ENCODE measurements at regions not wholly inside any gene's neighbourhood (a gene's known extent, or its start where the extent isn't known, plus 50 kb on each side); places are given as distances from the start of the nearest gene placed in this dataset.

DNA sequence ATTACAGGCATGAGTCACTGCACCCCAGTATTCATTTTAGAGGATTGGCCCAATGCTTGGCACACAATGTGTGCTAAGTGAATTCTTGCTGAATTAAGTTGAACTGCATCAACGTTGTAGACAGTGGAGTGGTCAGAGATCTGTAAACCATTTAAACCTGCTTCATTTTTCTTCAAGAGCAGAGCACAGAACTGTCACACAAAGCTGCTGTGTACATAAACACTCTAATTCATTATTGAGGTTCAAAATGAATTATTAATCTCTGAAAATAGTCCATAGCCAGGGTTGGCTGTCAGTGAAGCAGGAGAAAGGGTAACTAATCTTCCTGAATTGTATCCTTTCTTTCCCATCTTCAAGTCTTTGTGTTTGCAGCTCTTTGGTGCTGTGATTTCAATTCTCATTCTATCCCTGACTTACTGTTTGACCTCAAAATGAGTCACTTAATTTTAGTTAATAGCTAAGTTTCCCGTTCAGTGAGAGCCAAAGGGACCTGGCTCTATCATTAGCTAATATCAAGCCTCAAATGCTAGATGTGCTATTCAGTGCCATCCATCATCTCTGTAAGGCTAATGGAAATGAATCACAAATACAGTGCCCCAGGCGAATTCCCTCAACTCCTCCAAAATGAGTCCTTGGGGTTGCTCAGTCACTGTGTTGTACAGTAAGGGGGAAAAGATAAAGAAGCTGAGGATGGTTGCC lies 77.0 kb upstream of the TSC22D1 start (continued):
- TF ChIP-seq STAT5B (CRISPR knock-in tag; IDR thresholded peaks at IDR 0.05) (no peak), ARHGAP35 (IDR thresholded peaks at IDR 0.05; ENCODE audit: partially characterized antibody) (no peak)

DNA sequence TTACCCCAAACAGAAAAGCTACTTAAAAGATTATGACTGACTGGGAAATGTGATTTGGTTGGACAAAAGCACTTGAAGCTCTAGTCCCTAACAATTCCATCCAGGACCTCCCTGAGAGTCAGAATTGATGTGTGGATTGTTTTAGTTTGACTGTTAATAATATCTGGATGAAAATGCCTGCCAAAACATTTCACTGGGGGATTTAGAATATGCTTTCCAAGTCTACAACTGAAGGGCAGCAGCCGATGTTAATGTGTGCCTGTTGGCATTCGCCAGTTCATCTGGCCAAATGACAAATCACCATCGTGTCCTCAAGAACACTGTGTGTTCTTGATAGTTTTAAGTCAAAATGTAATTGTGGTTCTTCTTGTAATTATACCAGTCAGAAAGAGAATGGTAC lies 76.0 kb upstream of the TSC22D1 start:
- no peak overlapping the region for H3K4me3 ChIP-seq
- in situ Hi-C loops (cut with MboI) = no loop called here
- FAIRE-seq (no peak), DNase-seq (ENCODE audit: extremely low read depth in 1 of 4, low spot score in 3 of 4) (no peak), ATAC-seq (no peak)
- POLR2A ChIA-PET = interaction anchor here (0.8 kb wide), 1 partner anchor 9 kb away, joined by 3 read pairs; no protein-coding TSS in a partner anchor
- H3K9me3 ChIP-seq (replicated peaks; ENCODE audit: control insufficient read depth, insufficient read depth, low read depth, low read length) = no peaks in the 10 kb centered on the region
- intact Hi-C loops (cut with micrococcal nuclease) = no loop called here
- H3K4me2 ChIP-seq (ENCODE audit: insufficient read depth, low read length) = no peak overlapping the region
- 2% methylated on average over 3 of the region's 3 CpGs for WGBS (ENCODE audit: insufficient coverage, low coverage, missing lambda C conversion rate)
- no TSS peak for BruUV-seq (replicated peaks)
- H3K27me3 ChIP-seq (ENCODE audit: control insufficient read depth in 2 of 2, insufficient read depth in 2 of 2, low read length in 2 of 2) = no peaks in the 10 kb centered on the region
- no peaks in the 10 kb centered on the region for H3K4me1 ChIP-seq (replicated peaks in 1 of 2; ENCODE audit: control insufficient read depth in 2 of 2, insufficient read depth in 2 of 2, low read length in 2 of 2)
- no peak overlapping the region for H3K27ac ChIP-seq (ENCODE audit: extremely low read depth, low read depth, low read length)
- no peaks in the 10 kb centered on the region for H4K20me1 ChIP-seq (replicated peaks; ENCODE audit: control insufficient read depth, insufficient read depth, low read length)
- no peak overlapping the region for H2AFZ ChIP-seq (ENCODE audit: low read depth, low read length)
- H3K79me2 ChIP-seq (ENCODE audit: control insufficient read depth, insufficient read depth, low read length) = no peaks in the 10 kb centered on the region
- no peaks in the 10 kb centered on the region for H3K9me1 ChIP-seq (ENCODE audit: control insufficient read depth, insufficient read depth, low read length)
- TF ChIP-seq SIRT6 (IDR thresholded peaks at IDR 0.05; ENCODE audit: low read depth, low read length) (no peak), HNRNPK (IDR thresholded peaks at IDR 0.05; ENCODE audit: low read depth, low read length, poor library complexity, severe bottlenecking) (no peak), FOXK1 (CRISPR knock-in tag; IDR thresholded peaks at IDR 0.05; ENCODE audit: borderline replicate concordance) (no peak), CEBPG (CRISPR knock-in tag; IDR thresholded peaks at IDR 0.05) (no peak), CEBPG (tag; conservative IDR thresholded peaks at IDR 0.05 in 1 of 2, IDR thresholded peaks at IDR 0.05 in 1 of 2) (no peak)
- TF ChIP-seq, protein P1, sequence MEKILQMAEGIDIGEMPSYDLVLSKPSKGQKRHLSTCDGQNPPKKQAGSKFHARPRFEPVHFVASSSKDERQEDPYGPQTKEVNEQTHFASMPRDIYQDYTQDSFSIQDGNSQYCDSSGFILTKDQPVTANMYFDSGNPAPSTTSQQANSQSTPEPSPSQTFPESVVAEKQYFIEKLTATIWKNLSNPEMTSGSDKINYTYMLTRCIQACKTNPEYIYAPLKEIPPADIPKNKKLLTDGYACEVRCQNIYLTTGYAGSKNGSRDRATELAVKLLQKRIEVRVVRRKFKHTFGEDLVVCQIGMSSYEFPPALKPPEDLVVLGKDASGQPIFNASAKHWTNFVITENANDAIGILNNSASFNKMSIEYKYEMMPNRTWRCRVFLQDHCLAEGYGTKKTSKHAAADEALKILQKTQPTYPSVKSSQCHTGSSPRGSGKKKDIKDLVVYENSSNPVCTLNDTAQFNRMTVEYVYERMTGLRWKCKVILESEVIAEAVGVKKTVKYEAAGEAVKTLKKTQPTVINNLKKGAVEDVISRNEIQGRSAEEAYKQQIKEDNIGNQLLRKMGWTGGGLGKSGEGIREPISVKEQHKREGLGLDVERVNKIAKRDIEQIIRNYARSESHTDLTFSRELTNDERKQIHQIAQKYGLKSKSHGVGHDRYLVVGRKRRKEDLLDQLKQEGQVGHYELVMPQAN (IDR thresholded peaks at IDR 0.05; ENCODE audit: borderline replicate concordance) = no peak
- TF ChIP-seq, protein P2, sequence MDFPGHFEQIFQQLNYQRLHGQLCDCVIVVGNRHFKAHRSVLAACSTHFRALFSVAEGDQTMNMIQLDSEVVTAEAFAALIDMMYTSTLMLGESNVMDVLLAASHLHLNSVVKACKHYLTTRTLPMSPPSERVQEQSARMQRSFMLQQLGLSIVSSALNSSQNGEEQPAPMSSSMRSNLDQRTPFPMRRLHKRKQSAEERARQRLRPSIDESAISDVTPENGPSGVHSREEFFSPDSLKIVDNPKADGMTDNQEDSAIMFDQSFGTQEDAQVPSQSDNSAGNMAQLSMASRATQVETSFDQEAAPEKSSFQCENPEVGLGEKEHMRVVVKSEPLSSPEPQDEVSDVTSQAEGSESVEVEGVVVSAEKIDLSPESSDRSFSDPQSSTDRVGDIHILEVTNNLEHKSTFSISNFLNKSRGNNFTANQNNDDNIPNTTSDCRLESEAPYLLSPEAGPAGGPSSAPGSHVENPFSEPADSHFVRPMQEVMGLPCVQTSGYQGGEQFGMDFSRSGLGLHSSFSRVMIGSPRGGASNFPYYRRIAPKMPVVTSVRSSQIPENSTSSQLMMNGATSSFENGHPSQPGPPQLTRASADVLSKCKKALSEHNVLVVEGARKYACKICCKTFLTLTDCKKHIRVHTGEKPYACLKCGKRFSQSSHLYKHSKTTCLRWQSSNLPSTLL (IDR thresholded peaks at IDR 0.05) = no peak
- TF ChIP-seq, protein P3, sequence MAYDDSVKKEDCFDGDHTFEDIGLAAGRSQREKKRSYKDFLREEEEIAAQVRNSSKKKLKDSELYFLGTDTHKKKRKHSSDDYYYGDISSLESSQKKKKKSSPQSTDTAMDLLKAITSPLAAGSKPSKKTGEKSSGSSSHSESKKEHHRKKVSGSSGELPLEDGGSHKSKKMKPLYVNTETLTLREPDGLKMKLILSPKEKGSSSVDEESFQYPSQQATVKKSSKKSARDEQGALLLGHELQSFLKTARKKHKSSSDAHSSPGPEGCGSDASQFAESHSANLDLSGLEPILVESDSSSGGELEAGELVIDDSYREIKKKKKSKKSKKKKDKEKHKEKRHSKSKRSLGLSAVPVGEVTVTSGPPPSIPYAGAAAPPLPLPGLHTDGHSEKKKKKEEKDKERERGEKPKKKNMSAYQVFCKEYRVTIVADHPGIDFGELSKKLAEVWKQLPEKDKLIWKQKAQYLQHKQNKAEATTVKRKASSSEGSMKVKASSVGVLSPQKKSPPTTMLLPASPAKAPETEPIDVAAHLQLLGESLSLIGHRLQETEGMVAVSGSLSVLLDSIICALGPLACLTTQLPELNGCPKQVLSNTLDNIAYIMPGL (CRISPR knock-in tag; IDR thresholded peaks at IDR 0.05) = no peak
- no peak overlapping the region for H3K9ac ChIP-seq (ENCODE audit: insufficient read depth in 1 of 2, low read depth in 2 of 2, low read length in 2 of 2)
- CTCF ChIA-PET (ENCODE audit: low intra/inter-chr PET ratio) = no interaction called here
- H3K36me3 ChIP-seq (ENCODE audit: control insufficient read depth, insufficient read depth, low read length) = no peaks in the 10 kb centered on the region
